Progenitor cell of endocrine pancreas (in vitro differentiated cells): ENCODE measurements at regions not wholly inside any gene's neighbourhood (a gene's known extent, or its start where the extent isn't known, plus 50 kb on each side); places are given as distances from the start of the nearest gene placed in this dataset.

ENCODE experiments used
- DNase-seq: peaks from one replicate; pipeline ENCODE4 v3.0.0; 2021; ENCODE audit warnings: low spot score; ENCODE audit not compliant: unreplicated experiment
- H3K27ac Mint-ChIP-seq: 2 replicates; pipeline ENCODE4 v1.8.0; 2021; ENCODE audit warnings: mild to moderate bottlenecking, moderate library complexity, mixed read lengths
- H3K27me3 Mint-ChIP-seq: 2 replicates; pipeline ENCODE4 v1.8.0; 2021; ENCODE audit warnings: mixed read lengths
- H3K36me3 Mint-ChIP-seq: 2 replicates; pipeline ENCODE4 v1.8.0; 2022; ENCODE audit warnings: mixed read lengths; ENCODE audit not compliant: insufficient read depth
- H3K4me1 Mint-ChIP-seq: 2 replicates; pipeline ENCODE4 v1.8.0; 2021; ENCODE audit warnings: low read depth, mixed read lengths
- H3K4me3 Mint-ChIP-seq: 2 replicates; pipeline ENCODE4 v1.8.0; 2021; ENCODE audit warnings: low read depth, mild to moderate bottlenecking, moderate library complexity, mixed read lengths
- H3K9me3 Mint-ChIP-seq: 2 replicates; pipeline ENCODE4 v1.8.0; 2021; ENCODE audit warnings: low read depth, mixed read lengths
- TF ChIP-seq, protein P1 (sequence below): fragments of 200-600 bp; sonication (generic); IDR thresholded peaks from one replicate; pipeline ENCODE4 v1.5.0; 2021; ENCODE audit warnings: antibody characterized with exemption, mild to moderate bottlenecking; ENCODE audit not compliant: unreplicated experiment

- H3K4me3 Mint-ChIP-seq, result no peak overlapping the region
- H3K36me3 Mint-ChIP-seq, result no peaks in the 10 kb centered on the region
- H3K27ac Mint-ChIP-seq, result no peak overlapping the region
- peaks cover 10% of the 10 kb centered on the region for H3K4me1 Mint-ChIP-seq
- no peaks in the 10 kb centered on the region for H3K9me3 Mint-ChIP-seq
- no peak for DNase-seq
- TF ChIP-seq, protein P1, sequence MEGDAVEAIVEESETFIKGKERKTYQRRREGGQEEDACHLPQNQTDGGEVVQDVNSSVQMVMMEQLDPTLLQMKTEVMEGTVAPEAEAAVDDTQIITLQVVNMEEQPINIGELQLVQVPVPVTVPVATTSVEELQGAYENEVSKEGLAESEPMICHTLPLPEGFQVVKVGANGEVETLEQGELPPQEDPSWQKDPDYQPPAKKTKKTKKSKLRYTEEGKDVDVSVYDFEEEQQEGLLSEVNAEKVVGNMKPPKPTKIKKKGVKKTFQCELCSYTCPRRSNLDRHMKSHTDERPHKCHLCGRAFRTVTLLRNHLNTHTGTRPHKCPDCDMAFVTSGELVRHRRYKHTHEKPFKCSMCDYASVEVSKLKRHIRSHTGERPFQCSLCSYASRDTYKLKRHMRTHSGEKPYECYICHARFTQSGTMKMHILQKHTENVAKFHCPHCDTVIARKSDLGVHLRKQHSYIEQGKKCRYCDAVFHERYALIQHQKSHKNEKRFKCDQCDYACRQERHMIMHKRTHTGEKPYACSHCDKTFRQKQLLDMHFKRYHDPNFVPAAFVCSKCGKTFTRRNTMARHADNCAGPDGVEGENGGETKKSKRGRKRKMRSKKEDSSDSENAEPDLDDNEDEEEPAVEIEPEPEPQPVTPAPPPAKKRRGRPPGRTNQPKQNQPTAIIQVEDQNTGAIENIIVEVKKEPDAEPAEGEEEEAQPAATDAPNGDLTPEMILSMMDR, result no peak
- H3K27me3 Mint-ChIP-seq, result peaks cover 4% of the 10 kb centered on the region
These were observed 199.9 kb upstream of the ISX start for GRCh38 chr22:34866081-34866480.

DNA sequence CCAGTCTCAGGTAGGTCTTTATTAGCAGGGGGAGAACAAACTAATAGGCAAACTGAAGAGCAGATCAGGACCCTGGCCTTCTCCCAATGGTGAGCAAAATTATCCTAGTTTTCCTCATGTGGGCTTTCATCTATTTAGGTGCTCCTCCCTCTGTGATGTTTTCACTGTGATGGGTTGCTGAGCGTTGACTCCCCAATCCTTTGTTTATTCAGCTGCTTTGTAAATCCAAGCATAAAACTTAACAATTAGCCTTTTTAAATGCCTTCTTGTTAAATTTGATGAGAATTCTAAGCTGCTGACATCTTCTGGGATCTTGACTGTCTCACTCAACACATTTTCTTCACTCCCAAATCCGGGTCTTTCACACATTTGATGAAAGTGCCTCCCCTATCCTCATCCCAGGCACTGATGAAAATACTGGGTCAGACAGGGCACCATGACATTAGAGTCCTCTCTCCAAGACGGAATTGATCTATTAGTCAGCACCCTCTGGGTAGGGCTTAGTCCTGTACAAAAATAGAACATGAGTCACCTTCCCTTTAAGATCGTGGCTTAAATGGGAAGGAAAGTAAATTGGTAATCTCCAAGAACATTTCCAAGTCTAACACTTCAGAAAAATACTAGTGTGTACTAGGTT, 199.3 kb upstream of the ISX start:
- Mint-ChIP-seq H3K4me3 (no peak overlapping the region), H3K36me3 (no peaks in the 10 kb centered on the region), H3K9me3 (no peaks in the 10 kb centered on the region), H3K4me1 (peaks cover 10% of the 10 kb centered on the region), H3K27ac (no peak overlapping the region), H3K27me3 (peaks cover under 1% of the 10 kb centered on the region)
- no peak for DNase-seq
- TF ChIP-seq, protein P1, result no peak

- no peaks in the 10 kb centered on the region for H3K4me1 Mint-ChIP-seq
- no peaks in the 10 kb centered on the region for H3K27me3 Mint-ChIP-seq
- no peaks in the 10 kb centered on the region for H3K9me3 Mint-ChIP-seq
- H3K27ac Mint-ChIP-seq, result no peak overlapping the region
- H3K36me3 Mint-ChIP-seq, result no peaks in the 10 kb centered on the region
- H3K4me3 Mint-ChIP-seq, result no peak overlapping the region
- no peak for DNase-seq
- TF ChIP-seq, protein P1, result no peak
These were observed 188.5 kb upstream of the ISX start for GRCh38 chr22:34877506-34877905.

- no peaks in the 10 kb centered on the region for H3K9me3 Mint-ChIP-seq
- no peak overlapping the region for H3K27ac Mint-ChIP-seq
- no peak for DNase-seq
- no peaks in the 10 kb centered on the region for H3K27me3 Mint-ChIP-seq
- TF ChIP-seq, protein P1, result no peak
- no peaks in the 10 kb centered on the region for H3K4me1 Mint-ChIP-seq
- H3K36me3 Mint-ChIP-seq, result no peaks in the 10 kb centered on the region
- no peak overlapping the region for H3K4me3 Mint-ChIP-seq
These were observed 187.8 kb upstream of the ISX start for GRCh38 chr22:34878171-34878570.

DNA sequence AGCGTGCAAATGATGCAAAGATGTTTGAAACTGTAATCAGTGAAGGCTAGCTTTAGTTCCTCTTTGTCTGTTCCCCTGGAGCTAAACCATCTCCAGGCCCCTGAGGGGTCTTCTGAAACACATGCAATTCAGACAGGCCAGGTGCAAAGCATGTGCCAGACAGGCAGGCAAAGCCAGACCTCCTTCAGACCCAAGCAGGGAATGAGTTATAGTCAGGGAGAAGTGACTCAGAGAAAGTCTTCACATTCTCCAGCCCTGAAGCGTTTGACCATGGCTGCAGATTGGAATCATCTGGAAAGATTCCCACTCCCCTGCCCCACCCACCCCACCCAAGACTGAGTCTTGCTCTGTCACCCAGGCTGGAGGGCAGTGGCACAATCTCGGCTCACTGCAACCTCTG, 187.0 kb upstream of the ISX start:
- no peak for DNase-seq
- Mint-ChIP-seq H3K4me1 (no peaks in the 10 kb centered on the region), H3K9me3 (no peaks in the 10 kb centered on the region), H3K4me3 (no peak overlapping the region), H3K27me3 (no peaks in the 10 kb centered on the region), H3K36me3 (no peaks in the 10 kb centered on the region), H3K27ac (no peak overlapping the region)
- TF ChIP-seq, protein P1, result no peak
